Neural crest cell (in vitro differentiated cells): ENCODE measurements at regions not wholly inside any gene's neighbourhood (a gene's known extent, or its start where the extent isn't known, plus 50 kb on each side); places are given as distances from the start of the nearest gene placed in this dataset.

Experiments used
- DNase-seq: peaks from one replicate; pipeline ENCODE4 v3.0.0; 2021; ENCODE audit warnings: low read depth, mixed read lengths, low spot score
- H3K27ac Mint-ChIP-seq: one replicate; pipeline ENCODE4 v1.8.0; 2021; ENCODE audit warnings: mild to moderate bottlenecking, mixed read lengths; ENCODE audit not compliant: unreplicated experiment
- H3K27me3 Mint-ChIP-seq: 2 replicates; pipeline ENCODE4 v1.8.0; 2021; ENCODE audit warnings: low read depth, mild to moderate bottlenecking, mixed read lengths
- H3K36me3 Mint-ChIP-seq: 2 replicates; pipeline ENCODE4 v1.8.0; 2021; ENCODE audit warnings: low read depth, mild to moderate bottlenecking, mixed read lengths
- H3K4me1 Mint-ChIP-seq: 2 replicates; pipeline ENCODE4 v1.8.0; 2021; ENCODE audit warnings: mixed read lengths
- H3K4me3 Mint-ChIP-seq: one replicate; pipeline ENCODE4 v1.8.0; 2021; ENCODE audit warnings: mild to moderate bottlenecking, mixed read lengths
- H3K9me3 Mint-ChIP-seq: 2 replicates; pipeline ENCODE4 v1.8.0; 2021; ENCODE audit warnings: mixed read lengths
- TF ChIP-seq, protein P1 (sequence below): fragments of 200-600 bp; sonication (generic); conservative IDR thresholded peaks from 2 replicates; pipeline ENCODE4 v1.5.0; 2021; ENCODE audit warnings: antibody characterized with exemption, mild to moderate bottlenecking

DNA sequence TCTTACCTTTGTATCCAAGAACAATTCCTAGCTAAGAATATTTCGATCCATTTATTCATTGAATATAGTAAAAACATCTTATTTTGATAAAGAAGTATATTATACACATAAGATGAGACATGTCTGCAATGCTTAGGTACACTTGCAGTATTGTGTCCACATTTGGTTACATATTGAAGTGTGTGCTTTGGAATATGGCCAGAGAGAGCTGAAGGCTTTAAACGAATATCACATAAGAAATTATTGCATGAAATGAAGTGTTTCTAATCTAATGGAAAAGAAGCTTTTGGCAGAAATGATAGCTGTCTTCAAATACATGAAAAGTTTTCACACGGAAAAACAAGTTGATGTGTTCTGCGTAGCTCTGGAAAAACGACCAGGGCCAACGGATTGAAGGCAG is 516.1 kb upstream of the ZFP42 start:
- H3K4me1 Mint-ChIP-seq = no peaks in the 10 kb centered on the region
- H3K36me3 Mint-ChIP-seq = no peaks in the 10 kb centered on the region
- TF ChIP-seq, protein P1, sequence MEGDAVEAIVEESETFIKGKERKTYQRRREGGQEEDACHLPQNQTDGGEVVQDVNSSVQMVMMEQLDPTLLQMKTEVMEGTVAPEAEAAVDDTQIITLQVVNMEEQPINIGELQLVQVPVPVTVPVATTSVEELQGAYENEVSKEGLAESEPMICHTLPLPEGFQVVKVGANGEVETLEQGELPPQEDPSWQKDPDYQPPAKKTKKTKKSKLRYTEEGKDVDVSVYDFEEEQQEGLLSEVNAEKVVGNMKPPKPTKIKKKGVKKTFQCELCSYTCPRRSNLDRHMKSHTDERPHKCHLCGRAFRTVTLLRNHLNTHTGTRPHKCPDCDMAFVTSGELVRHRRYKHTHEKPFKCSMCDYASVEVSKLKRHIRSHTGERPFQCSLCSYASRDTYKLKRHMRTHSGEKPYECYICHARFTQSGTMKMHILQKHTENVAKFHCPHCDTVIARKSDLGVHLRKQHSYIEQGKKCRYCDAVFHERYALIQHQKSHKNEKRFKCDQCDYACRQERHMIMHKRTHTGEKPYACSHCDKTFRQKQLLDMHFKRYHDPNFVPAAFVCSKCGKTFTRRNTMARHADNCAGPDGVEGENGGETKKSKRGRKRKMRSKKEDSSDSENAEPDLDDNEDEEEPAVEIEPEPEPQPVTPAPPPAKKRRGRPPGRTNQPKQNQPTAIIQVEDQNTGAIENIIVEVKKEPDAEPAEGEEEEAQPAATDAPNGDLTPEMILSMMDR = no peak
- H3K9me3 Mint-ChIP-seq = no peaks in the 10 kb centered on the region
- H3K4me3 Mint-ChIP-seq = no peak overlapping the region
- no peaks in the 10 kb centered on the region for H3K27me3 Mint-ChIP-seq
- H3K27ac Mint-ChIP-seq = no peak overlapping the region
- DNase-seq = no peak

- TF ChIP-seq, protein P1 = no peak
- H3K4me1 Mint-ChIP-seq = no peaks in the 10 kb centered on the region
Observed at GRCh38 chr4:187480146-187481145, 515.1 kb upstream of the ZFP42 start.

DNA sequence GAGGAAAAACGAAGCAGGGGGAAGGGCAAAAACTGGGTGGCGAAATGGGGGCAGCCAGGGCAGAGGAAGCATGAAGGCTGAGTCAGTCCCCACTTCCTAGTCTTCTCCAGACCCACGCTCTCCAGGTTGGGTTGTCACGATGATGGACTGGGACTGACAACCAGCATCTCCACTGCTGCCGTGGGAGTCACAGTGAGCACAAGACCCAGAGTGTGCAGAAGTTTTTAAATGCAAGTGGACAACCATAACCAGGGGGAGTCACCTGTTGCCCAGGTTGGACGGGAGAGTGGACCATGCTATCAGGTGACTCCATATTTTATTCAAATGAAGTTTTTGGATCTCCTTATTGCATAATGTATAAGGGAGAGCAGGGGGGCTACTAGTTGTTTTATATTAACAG is 511.4 kb upstream of the ZFP42 start:
- TF ChIP-seq, protein P1 = no peak
- Mint-ChIP-seq H3K9me3 (peaks cover 7% of the 10 kb centered on the region), H3K27me3 (no peaks in the 10 kb centered on the region), H3K27ac (no peak overlapping the region), H3K4me1 (no peaks in the 10 kb centered on the region), H3K36me3 (peaks cover 2% of the 10 kb centered on the region), H3K4me3 (no peak overlapping the region)
- DNase-seq = no peak

More at GRCh38 chr4:187480146-187481145, 515.1 kb upstream of the ZFP42 start:
- Mint-ChIP-seq H3K27me3 (no peaks in the 10 kb centered on the region), H3K27ac (no peak overlapping the region), H3K36me3 (no peaks in the 10 kb centered on the region), H3K9me3 (no peaks in the 10 kb centered on the region), H3K4me3 (no peak overlapping the region)
- no peak for DNase-seq

DNA sequence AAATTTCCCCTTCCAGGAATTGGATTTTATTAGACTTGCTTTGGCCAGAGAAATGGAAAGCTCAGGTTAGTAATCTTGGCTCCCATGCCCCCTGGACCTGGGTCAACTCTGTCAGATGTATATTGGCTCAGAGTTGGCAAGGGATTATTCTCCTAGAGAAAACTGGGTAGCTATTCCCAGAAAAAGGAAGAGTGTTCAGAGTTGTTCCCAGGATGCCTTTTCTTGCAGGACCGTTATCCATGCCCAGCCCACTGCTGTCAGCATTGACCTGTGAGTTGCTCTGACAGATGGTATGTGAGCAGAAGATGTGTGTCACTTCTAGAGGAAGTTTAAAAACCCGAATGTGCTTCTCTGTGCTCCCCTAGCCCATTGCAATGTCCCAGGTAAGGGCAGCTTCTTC is 509.9 kb upstream of the ZFP42 start:
- Mint-ChIP-seq H3K27me3 (no peaks in the 10 kb centered on the region), H3K4me1 (no peaks in the 10 kb centered on the region), H3K36me3 (peaks cover 3% of the 10 kb centered on the region), H3K4me3 (no peak overlapping the region), H3K9me3 (peaks cover 11% of the 10 kb centered on the region), H3K27ac (no peak overlapping the region)
- TF ChIP-seq, protein P1 = no peak
- no peak for DNase-seq

GRCh38 chr4:187491286-187491685 is 504.3 kb upstream of the ZFP42 start:
- no peaks in the 10 kb centered on the region for H3K27me3 Mint-ChIP-seq
- H3K4me1 Mint-ChIP-seq = no peaks in the 10 kb centered on the region
- no peak overlapping the region for H3K4me3 Mint-ChIP-seq
- no peak overlapping the region for H3K27ac Mint-ChIP-seq
- TF ChIP-seq, protein P1 = no peak
- H3K36me3 Mint-ChIP-seq = peaks cover 3% of the 10 kb centered on the region
- no peak for DNase-seq
- peaks cover 18% of the 10 kb centered on the region for H3K9me3 Mint-ChIP-seq
